ENCODE measurements at regions not wholly inside any gene's neighbourhood (a gene's known extent, or its start where the extent isn't known, plus 50 kb on each side); places are given as distances from the start of the nearest gene placed in this dataset.

DNA sequence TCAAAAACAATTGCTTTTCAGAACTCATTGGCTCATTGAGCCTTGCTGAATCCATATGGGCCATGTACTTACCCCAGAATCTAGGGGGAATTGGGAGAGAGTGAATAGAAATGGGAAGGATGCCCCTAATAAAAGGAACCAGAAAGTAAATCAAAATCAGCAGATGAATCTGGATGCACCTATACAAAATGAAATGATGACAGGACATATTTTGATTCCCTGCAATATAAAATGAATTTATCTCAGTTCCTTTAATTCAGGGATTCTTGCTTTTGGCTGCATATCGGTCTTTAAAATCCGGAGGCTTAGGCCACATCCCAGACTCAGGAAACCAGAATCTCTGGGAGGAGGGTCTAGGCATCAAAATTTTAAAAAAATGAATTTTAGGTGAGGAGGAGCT, 107.7 kb upstream of the NEO1 start:
- no peak for TF ChIP-seq POLR2A (IDR thresholded peaks at IDR 0.05)
- TF ChIP-seq, protein P1, sequence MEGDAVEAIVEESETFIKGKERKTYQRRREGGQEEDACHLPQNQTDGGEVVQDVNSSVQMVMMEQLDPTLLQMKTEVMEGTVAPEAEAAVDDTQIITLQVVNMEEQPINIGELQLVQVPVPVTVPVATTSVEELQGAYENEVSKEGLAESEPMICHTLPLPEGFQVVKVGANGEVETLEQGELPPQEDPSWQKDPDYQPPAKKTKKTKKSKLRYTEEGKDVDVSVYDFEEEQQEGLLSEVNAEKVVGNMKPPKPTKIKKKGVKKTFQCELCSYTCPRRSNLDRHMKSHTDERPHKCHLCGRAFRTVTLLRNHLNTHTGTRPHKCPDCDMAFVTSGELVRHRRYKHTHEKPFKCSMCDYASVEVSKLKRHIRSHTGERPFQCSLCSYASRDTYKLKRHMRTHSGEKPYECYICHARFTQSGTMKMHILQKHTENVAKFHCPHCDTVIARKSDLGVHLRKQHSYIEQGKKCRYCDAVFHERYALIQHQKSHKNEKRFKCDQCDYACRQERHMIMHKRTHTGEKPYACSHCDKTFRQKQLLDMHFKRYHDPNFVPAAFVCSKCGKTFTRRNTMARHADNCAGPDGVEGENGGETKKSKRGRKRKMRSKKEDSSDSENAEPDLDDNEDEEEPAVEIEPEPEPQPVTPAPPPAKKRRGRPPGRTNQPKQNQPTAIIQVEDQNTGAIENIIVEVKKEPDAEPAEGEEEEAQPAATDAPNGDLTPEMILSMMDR (IDR thresholded peaks at IDR 0.05 in 4 of 5, conservative IDR thresholded peaks at IDR 0.05 in 1 of 5) = no peak
